ENCODE measurements at regions not wholly inside any gene's neighbourhood (a gene's known extent, or its start where the extent isn't known, plus 50 kb on each side); places are given as distances from the start of the nearest gene placed in this dataset.

DNA sequence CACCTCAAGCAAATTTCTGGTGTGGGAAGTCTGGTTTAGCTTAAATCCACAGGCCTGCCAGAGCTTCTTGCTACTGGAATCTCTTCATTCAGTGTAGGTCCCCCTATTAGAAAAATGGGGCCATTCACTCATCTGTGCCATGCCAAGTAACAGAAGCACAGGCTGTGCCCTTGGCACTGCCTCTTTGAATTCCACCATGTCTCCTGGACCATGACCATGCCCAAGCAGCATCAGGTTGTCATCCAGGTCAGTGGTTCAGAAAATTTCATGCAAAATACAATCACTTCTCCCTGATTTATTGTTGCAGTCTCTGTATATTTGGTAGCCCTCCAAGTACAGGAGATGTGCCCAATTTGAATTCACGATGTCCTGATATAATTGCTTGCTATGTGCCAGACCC is 602.1 kb upstream of the ZNF385D start:
- TF ChIP-seq, protein P1, sequence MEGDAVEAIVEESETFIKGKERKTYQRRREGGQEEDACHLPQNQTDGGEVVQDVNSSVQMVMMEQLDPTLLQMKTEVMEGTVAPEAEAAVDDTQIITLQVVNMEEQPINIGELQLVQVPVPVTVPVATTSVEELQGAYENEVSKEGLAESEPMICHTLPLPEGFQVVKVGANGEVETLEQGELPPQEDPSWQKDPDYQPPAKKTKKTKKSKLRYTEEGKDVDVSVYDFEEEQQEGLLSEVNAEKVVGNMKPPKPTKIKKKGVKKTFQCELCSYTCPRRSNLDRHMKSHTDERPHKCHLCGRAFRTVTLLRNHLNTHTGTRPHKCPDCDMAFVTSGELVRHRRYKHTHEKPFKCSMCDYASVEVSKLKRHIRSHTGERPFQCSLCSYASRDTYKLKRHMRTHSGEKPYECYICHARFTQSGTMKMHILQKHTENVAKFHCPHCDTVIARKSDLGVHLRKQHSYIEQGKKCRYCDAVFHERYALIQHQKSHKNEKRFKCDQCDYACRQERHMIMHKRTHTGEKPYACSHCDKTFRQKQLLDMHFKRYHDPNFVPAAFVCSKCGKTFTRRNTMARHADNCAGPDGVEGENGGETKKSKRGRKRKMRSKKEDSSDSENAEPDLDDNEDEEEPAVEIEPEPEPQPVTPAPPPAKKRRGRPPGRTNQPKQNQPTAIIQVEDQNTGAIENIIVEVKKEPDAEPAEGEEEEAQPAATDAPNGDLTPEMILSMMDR (IDR thresholded peaks at IDR 0.05) = no peak
- no peak for TF ChIP-seq POLR2A (IDR thresholded peaks at IDR 0.05)
